Thyroid gland (tissue), 4 donors: ENCODE measurements at regions not wholly inside any gene's neighbourhood (a gene's known extent, or its start where the extent isn't known, plus 50 kb on each side); places are given as distances from the start of the nearest gene placed in this dataset.
"Not testable (repeated sequence)": the region's sequence is repeated elsewhere in the genome, so short reads cannot be mapped to it uniquely, and the experiment has no call there.

Source experiments
- DNase-seq, 2 donors: peaks; one replicate each; pipeline ENCODE4 v3.0.0-alpha.2; 2019
- H3K27ac ChIP-seq, 3 donors: fragments of 200-600 bp; sonication (generic); 1 replicate in 2 of 3; 2 replicates in 1 of 3; pipeline ENCODE4 v1.5.1; 2016 to 2019; ENCODE audit warnings: mild to moderate bottlenecking in 1 of 3, moderate library complexity in 1 of 3
- H3K27me3 ChIP-seq: fragments of 200-600 bp; sonication (generic); one replicate; pipeline ENCODE4 v1.5.1; 2019
- H3K36me3 ChIP-seq, 2 donors: fragments of 200-600 bp; sonication (generic); one replicate each; pipeline ENCODE4 v1.5.1; 2016 to 2019
- H3K4me1 ChIP-seq, 2 donors: fragments of 200-600 bp; sonication (generic); one replicate each; pipeline ENCODE4 v1.5.1; 2017 to 2019
- H3K4me3 ChIP-seq, 3 donors: fragments of 200-600 bp; sonication (generic); replicated peaks in 1 of 3; 1 replicate in 2 of 3; 2 replicates in 1 of 3; pipeline ENCODE4 v1.5.1; 2016; ENCODE audit warnings: mild to moderate bottlenecking in 1 of 3
- H3K9me3 ChIP-seq: fragments of 200-600 bp; sonication (generic); one replicate; pipeline ENCODE4 v1.5.1; 2017
- CTCF ChIP-seq, 6 experiments: fragments of 200-600 bp in 3 of 6; fragments of 450-650 bp in 3 of 6; sonication (generic) in 3 of 6; IDR thresholded peaks; one replicate each; pipeline ENCODE4 v1.5.1; 2016 to 2019; ENCODE audit warnings: antibody characterized with exemption in 6 of 6, mild to moderate bottlenecking in 2 of 6, inconsistent platforms in 1 of 6, moderate library complexity in 1 of 6
- POLR2A ChIP-seq, 2 donors: fragments of 450-650 bp; IDR thresholded peaks; one replicate each; pipeline ENCODE4 v1.6.1; 2017; ENCODE audit warnings: antibody characterized with exemption in 2 of 2, mild to moderate bottlenecking in 2 of 2, moderate library complexity in 1 of 2
- WGBS, 2 donors: methylation state at CpG; one replicate each; pipeline ENCODE4 v1.1.5; 2017; 5-methylcytosine and 5-hydroxymethylcytosine counted together
- intact Hi-C: fragments of 100-400 bp; cut with DNase I; formaldehyde crosslinking; loops from one replicate; pipeline ENCODE4 v1.15.1; 2023

- intact Hi-C loops = no loop called here
- TF ChIP-seq POLR2A (IDR thresholded peaks at IDR 0.05) (no peak), CTCF (IDR thresholded peaks at IDR 0.05) (no peak)
- DNase-seq = no peak
- no peaks in the 10 kb centered on the region for H3K27me3 ChIP-seq
- no peaks in the 10 kb centered on the region for H3K36me3 ChIP-seq
- no peaks in the 10 kb centered on the region for H3K4me1 ChIP-seq
- H3K4me3 ChIP-seq = no peak overlapping the region
- no peak overlapping the region for H3K27ac ChIP-seq
- H3K9me3 ChIP-seq = no peaks in the 10 kb centered on the region
These were observed 1548.7 kb downstream of the GRIK2 start for GRCh38 chr6:102942206-102942605.

- H3K27ac ChIP-seq = no peak overlapping the region
- H3K27me3 ChIP-seq = no peaks in the 10 kb centered on the region
- 71 to 73% methylated on average over 3 of the region's 3 CpGs for WGBS, 2 donors
- H3K4me1 ChIP-seq = no peaks in the 10 kb centered on the region
- H3K9me3 ChIP-seq = no peaks in the 10 kb centered on the region
- intact Hi-C loops = no loop called here
- TF ChIP-seq CTCF (IDR thresholded peaks at IDR 0.05) (no peak), POLR2A (IDR thresholded peaks at IDR 0.05) (no peak)
- no peak overlapping the region for H3K4me3 ChIP-seq
- H3K36me3 ChIP-seq = no peaks in the 10 kb centered on the region
- no peak for DNase-seq
These were observed 1543.5 kb downstream of the GRIK2 start for GRCh38 chr6:102936959-102937358.

- TF ChIP-seq POLR2A (IDR thresholded peaks at IDR 0.05) (no peak), CTCF (IDR thresholded peaks at IDR 0.05) (no peak)
- Histone ChIP-seq H3K36me3 (no peaks in the 10 kb centered on the region), H3K27me3 (no peaks in the 10 kb centered on the region), H3K9me3 (no peaks in the 10 kb centered on the region), H3K4me1 (no peaks in the 10 kb centered on the region), H3K27ac (no peak overlapping the region), H3K4me3 (no peak overlapping the region)
- intact Hi-C loops = no loop called here
- DNase-seq = no peak
- WGBS, 2 donors = 86 to 91% methylated on average over 3 of the region's 3 CpGs
These were observed 1534.6 kb downstream of the GRIK2 start for GRCh38 chr6:102928109-102928508.

GRCh38 chr6:102918161-102918560 is 1524.7 kb downstream of the GRIK2 start:
- no peak for DNase-seq
- no peaks in the 10 kb centered on the region for H3K36me3 ChIP-seq
- no peaks in the 10 kb centered on the region for H3K9me3 ChIP-seq
- TF ChIP-seq POLR2A (IDR thresholded peaks at IDR 0.05) = no peak
- no peak for TF ChIP-seq CTCF (IDR thresholded peaks at IDR 0.05)
- no peaks in the 10 kb centered on the region for H3K27me3 ChIP-seq
- 75 to 79% methylated on average over 6 of the region's 6 CpGs for WGBS, 2 donors
- no peak overlapping the region for H3K27ac ChIP-seq
- no peak overlapping the region for H3K4me3 ChIP-seq
- H3K4me1 ChIP-seq = no peaks in the 10 kb centered on the region
- intact Hi-C loops = no loop called here

- DNase-seq = no peak
- Histone ChIP-seq H3K4me1 (no peaks in the 10 kb centered on the region), H3K27ac (no peak overlapping the region), H3K27me3 (no peaks in the 10 kb centered on the region), H3K9me3 (no peaks in the 10 kb centered on the region), H3K36me3 (no peaks in the 10 kb centered on the region), H3K4me3 (no peak overlapping the region)
- no peak for TF ChIP-seq CTCF (IDR thresholded peaks at IDR 0.05)
- no peak for TF ChIP-seq POLR2A (IDR thresholded peaks at IDR 0.05)
- intact Hi-C loops = no loop called here
These were observed 1518.1 kb downstream of the GRIK2 start for GRCh38 chr6:102911571-102911970.

GRCh38 chr6:102910701-102911139 is 1517.2 kb downstream of the GRIK2 start:
- intact Hi-C loops = not testable (repeated sequence)

More at GRCh38 chr6:102910701-102911139, 1517.2 kb downstream of the GRIK2 start:
- not testable (repeated sequence) for H3K4me3 ChIP-seq, H3K27ac ChIP-seq, H3K4me1 ChIP-seq, H3K27me3 ChIP-seq, H3K9me3 ChIP-seq, H3K36me3 ChIP-seq, DNase-seq
- WGBS, 2 donors = 94 to 98% methylated on average over 28 to 31 of the region's 38 CpGs
